Fibroblast of villous mesenchyme (primary cell): ENCODE measurements at regions not wholly inside any gene's neighbourhood (a gene's known extent, or its start where the extent isn't known, plus 50 kb on each side); places are given as distances from the start of the nearest gene placed in this dataset.

Source experiments
- DNase-seq: peaks from one replicate; pipeline ENCODE4 v3.0.0-alpha.2; 2010; ENCODE audit warnings: low read depth
- H3K4me3 ChIP-seq: 2 replicates; pipeline ENCODE4 v1.5.1; 2011; ENCODE audit warnings: low read depth, mild to moderate bottlenecking, low read length
- TF ChIP-seq, protein P1 (sequence below): IDR thresholded peaks from 2 replicates; pipeline ENCODE4 v1.5.1; 2012; ENCODE audit warnings: low read depth, mild to moderate bottlenecking, low read length; ENCODE audit not compliant: insufficient read depth

GRCh38 chr13:47218611-47219010 is 321.8 kb upstream of the HTR2A start:
- TF ChIP-seq, protein P1, sequence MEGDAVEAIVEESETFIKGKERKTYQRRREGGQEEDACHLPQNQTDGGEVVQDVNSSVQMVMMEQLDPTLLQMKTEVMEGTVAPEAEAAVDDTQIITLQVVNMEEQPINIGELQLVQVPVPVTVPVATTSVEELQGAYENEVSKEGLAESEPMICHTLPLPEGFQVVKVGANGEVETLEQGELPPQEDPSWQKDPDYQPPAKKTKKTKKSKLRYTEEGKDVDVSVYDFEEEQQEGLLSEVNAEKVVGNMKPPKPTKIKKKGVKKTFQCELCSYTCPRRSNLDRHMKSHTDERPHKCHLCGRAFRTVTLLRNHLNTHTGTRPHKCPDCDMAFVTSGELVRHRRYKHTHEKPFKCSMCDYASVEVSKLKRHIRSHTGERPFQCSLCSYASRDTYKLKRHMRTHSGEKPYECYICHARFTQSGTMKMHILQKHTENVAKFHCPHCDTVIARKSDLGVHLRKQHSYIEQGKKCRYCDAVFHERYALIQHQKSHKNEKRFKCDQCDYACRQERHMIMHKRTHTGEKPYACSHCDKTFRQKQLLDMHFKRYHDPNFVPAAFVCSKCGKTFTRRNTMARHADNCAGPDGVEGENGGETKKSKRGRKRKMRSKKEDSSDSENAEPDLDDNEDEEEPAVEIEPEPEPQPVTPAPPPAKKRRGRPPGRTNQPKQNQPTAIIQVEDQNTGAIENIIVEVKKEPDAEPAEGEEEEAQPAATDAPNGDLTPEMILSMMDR = no peak
- DNase-seq = no peak
- no peak overlapping the region for H3K4me3 ChIP-seq

- DNase-seq = peak; percentile 26
- no peak overlapping the region for H3K4me3 ChIP-seq
- TF ChIP-seq, protein P1 = no peak
Measured at GRCh38 chr13:47216176-47216822, 319.4 kb upstream of the HTR2A start.

DNA sequence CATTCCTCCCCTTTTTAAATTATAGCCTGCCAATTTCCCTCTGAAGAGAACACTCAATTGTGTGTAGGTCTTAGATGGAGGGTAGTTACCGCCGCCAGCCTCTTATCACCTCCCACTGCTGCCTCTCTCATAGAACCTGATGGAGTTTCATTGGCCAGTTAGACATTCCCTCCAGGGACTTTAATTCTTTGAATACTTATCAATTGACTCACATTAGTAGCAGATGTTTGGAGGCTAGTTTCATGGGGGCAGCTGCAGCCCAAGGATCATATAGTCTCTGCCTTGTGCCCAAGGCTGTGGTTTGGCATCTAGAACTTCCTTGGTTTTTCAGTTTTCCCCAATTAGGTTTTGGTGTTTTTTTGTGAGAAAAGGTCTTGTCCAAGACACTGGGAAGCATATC is 318.9 kb upstream of the HTR2A start:
- no peak overlapping the region for H3K4me3 ChIP-seq
- DNase-seq = peak; percentile 74
- TF ChIP-seq, protein P1 = no peak

DNA sequence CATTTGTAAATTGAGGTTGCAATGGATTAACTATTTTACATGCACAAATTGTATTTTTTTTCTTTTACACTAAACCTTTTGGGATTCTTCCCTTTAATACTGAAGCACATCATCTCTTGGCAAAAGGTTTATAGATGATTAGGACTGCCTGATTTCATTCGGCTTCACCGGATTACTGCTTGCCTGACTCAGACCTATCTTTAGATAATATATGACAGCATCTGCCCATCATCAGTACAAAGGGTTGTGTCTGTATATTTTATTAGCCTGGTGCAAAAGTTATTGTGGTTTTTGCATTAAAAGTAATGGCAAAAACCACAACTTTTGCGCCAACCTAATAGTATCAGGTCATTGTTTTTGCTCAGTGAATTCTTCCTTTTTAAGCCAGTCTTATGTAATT is 316.2 kb upstream of the HTR2A start:
- peak; percentile 4 for DNase-seq
- TF ChIP-seq, protein P1 = no peak
- H3K4me3 ChIP-seq = no peak overlapping the region

GRCh38 chr13:47211106-47211505 is 314.3 kb upstream of the HTR2A start:
- peak; percentile 11 for DNase-seq

DNA sequence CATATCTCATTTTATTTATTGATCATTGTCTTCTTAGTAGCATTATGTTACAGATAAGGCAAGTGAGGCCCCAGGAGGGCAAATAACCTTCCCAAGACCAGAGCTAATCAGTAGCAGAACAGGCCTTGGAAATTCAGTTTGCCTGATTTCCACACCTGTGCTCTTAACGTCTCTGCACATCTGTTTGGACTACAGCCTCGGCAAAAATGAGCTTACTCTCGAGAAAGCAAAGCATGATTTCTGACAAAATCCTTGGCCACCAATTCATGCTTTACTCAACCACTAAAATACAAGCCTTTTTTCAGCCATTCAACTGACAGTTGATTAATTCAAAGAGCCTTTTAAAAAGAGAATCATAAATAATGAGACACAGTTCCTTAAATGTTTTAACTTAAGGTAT is 309.3 kb upstream of the HTR2A start:
- H3K4me3 ChIP-seq = no peak overlapping the region
- TF ChIP-seq, protein P1 = no peak
- no peak for DNase-seq

More at GRCh38 chr13:47211106-47211505, 314.3 kb upstream of the HTR2A start:
- H3K4me3 ChIP-seq = no peak overlapping the region
- TF ChIP-seq, protein P1 = no peak
